BLaER1 (cell line): ENCODE measurements at regions not wholly inside any gene's neighbourhood (a gene's known extent, or its start where the extent isn't known, plus 50 kb on each side); places are given as distances from the start of the nearest gene placed in this dataset.

ENCODE experiments used
- H3K27ac ChIP-seq: shearing (Covaris generic); formaldehyde crosslinking; 2 replicates; pipeline ENCODE4 v1.8.1; 2022
- H3K27me3 ChIP-seq: shearing (Covaris generic); formaldehyde crosslinking; 2 replicates; pipeline ENCODE4 v1.8.1; 2022
- H3K36me3 ChIP-seq: shearing (Covaris generic); formaldehyde crosslinking; 2 replicates; pipeline ENCODE4 v1.8.1; 2022
- H3K4me1 ChIP-seq: shearing (Covaris generic); formaldehyde crosslinking; 2 replicates; pipeline ENCODE4 v1.8.1; 2022
- H3K4me2 ChIP-seq: shearing (Covaris generic); formaldehyde crosslinking; 2 replicates; pipeline ENCODE4 v1.8.1; 2022
- H3K4me3 ChIP-seq: shearing (Covaris generic); formaldehyde crosslinking; 2 replicates; pipeline ENCODE4 v1.8.1; 2022
- H3K9ac ChIP-seq: shearing (Covaris generic); formaldehyde crosslinking; 2 replicates; pipeline ENCODE4 v1.8.1; 2022
- H3K9me3 ChIP-seq: shearing (Covaris generic); formaldehyde crosslinking; 2 replicates; pipeline ENCODE4 v1.8.1; 2022
- H4K20me1 ChIP-seq: shearing (Covaris generic); formaldehyde crosslinking; 2 replicates; pipeline ENCODE4 v1.8.1; 2022
- Cebpa-rat ChIP-seq: shearing (Covaris generic); IDR thresholded peaks from 2 replicates; pipeline ENCODE4 v1.8.1; 2022

DNA sequence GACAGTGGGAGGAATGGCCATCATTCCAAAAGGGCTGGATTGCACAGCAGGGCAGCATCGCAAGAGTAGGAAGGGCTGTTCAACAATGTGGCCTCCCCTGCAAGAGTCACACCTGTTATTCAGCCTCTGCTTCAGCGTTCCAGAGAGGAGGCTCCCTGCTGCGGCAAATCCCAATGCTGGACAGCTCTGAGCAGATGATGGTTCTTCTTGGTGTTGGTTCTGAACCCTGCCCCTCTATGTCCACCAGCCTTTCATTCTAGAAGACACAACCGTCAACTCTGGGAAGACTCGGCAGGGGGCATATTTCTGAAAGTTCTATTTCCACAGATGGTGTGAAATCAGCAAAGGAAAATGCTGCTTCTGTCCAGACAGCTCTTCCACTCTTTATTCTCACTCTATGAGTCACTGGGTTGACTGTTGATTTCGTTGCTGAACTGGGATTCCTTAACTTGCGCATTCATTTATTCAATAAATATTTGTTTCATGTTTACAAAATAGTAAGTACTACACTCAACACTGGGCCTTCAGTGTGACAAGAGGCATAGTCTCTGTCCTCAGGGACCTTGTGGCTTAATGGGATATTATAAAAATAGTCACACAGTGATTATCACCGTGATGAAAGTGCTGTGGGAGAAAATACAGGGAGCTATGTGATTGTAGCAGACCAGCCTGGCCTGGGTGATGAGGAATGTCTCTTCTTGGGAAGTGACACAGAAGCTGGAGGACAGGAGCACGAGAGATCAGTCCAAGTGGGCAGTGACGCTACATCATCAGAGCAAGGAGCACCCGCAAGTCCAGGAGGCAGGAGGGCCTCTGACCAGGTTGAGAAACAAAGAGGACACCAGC, 260.3 kb downstream of the SIPA1L2 start:
- Histone ChIP-seq H3K4me1 (0 out of 2 replicates have a peak, but pooled peaks cover 6% of the 10 kb centered on the region), H3K27ac (no peak overlapping the region), H3K4me2 (no peak overlapping the region), H3K9ac (no peak overlapping the region), H4K20me1 (no peaks in the 10 kb centered on the region), H3K4me3 (no peak overlapping the region), H3K36me3 (no peaks in the 10 kb centered on the region), H3K9me3 (no peaks in the 10 kb centered on the region), H3K27me3 (no peaks in the 10 kb centered on the region)
- no peak for TF ChIP-seq Cebpa-rat

DNA sequence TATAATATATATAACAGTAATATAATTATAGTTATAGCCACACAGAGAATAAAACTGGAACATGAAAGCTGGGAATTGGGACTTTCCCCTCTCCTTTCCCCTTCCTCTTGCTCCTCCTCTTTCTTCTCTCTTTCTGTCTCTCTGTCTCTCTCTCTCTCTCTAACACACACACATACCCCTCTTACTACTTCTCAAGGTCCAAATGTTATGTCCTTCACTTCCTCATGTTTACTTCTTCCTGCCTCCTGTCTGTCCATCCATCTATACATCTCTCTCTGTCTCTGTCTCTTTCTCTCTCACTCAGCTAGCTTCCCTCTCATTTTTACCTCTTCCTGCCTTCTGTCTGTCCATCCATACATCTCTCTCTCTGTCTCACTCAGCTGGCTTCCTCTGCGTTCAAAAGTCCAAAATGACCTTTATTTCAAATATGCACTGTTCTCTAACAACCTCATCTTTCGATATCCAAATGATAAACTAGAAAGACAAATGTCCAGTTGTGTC, 261.1 kb downstream of the SIPA1L2 start:
- no peak for TF ChIP-seq Cebpa-rat
- H3K36me3 ChIP-seq: no peaks in the 10 kb centered on the region
- H3K9me3 ChIP-seq: no peaks in the 10 kb centered on the region
- no peaks in the 10 kb centered on the region for H4K20me1 ChIP-seq
- no peaks in the 10 kb centered on the region for H3K27me3 ChIP-seq
- no peak overlapping the region for H3K4me3 ChIP-seq
- H3K9ac ChIP-seq: no peak overlapping the region
- H3K4me2 ChIP-seq: no peak overlapping the region
- no peak overlapping the region for H3K27ac ChIP-seq
- H3K4me1 ChIP-seq: 0 out of 2 replicates have a peak, but pooled peaks cover 6% of the 10 kb centered on the region

DNA sequence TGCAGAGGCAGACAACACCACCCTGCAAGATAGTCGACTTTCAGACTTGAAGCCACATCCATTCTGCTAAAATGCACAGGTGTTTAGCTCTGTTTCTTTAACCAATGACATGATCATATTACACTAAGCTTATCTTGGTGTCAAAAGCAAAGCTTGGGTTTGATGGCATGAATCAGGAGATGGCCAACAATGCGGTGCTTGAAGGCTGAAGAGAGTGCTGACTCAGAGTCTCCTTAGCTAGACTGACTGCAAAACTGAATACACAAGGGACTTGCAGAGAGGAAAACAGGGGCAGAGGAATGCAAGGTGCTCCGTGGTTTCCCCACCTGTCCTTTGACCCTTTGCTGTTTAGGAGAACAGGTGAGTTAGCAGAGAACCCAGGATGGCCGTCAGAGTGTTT, 262.6 kb downstream of the SIPA1L2 start:
- no peak overlapping the region for H3K4me3 ChIP-seq
- no peak overlapping the region for H3K27ac ChIP-seq
- no peak for TF ChIP-seq Cebpa-rat
- H3K4me2 ChIP-seq: no peak overlapping the region
- no peaks in the 10 kb centered on the region for H3K27me3 ChIP-seq
- 0 out of 2 replicates have a peak, but pooled peaks cover 6% of the 10 kb centered on the region for H3K4me1 ChIP-seq
- no peaks in the 10 kb centered on the region for H3K9me3 ChIP-seq
- no peaks in the 10 kb centered on the region for H3K36me3 ChIP-seq
- H3K9ac ChIP-seq: no peak overlapping the region
- H4K20me1 ChIP-seq: no peaks in the 10 kb centered on the region

DNA sequence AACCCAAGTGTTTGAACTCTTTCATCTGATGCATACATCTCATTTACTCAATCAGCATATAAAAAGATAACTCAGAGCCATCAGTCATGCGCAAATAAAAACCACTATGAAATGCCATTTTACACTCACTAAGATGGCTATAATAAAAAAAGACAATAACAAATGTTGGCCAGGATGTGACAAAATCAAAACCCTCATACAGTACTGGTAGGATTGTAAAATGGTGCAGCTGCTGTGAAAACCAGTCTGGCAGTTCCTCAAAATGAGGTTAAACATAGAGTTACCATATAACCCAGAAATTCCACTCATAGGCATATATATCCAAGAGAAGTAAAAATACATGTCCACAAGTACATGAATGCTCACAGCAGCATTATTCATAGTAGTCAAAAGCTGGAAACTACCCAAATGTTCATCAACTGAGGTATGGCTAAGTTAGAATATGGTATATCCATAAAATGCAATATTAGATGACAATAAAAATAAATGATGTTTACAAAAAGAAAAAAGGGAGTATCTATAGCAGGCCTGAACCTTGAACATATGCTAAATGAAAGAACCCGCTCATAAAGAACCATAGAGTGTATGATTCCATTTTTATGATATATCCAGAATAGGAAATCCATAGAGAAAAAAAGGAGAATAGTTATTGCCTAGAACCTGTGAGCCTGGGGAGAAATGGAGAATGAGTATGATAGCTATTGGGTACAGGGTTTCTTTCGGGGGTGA, 265.1 kb downstream of the SIPA1L2 start:
- no peak for TF ChIP-seq Cebpa-rat
- Histone ChIP-seq H3K27me3 (no peaks in the 10 kb centered on the region), H4K20me1 (no peaks in the 10 kb centered on the region), H3K9ac (no peak overlapping the region), H3K9me3 (no peaks in the 10 kb centered on the region), H3K36me3 (no peaks in the 10 kb centered on the region), H3K4me3 (no peak overlapping the region), H3K4me2 (no peak overlapping the region), H3K27ac (no peak overlapping the region), H3K4me1 (0 out of 2 replicates have a peak, but pooled peaks cover 3% of the 10 kb centered on the region)

DNA sequence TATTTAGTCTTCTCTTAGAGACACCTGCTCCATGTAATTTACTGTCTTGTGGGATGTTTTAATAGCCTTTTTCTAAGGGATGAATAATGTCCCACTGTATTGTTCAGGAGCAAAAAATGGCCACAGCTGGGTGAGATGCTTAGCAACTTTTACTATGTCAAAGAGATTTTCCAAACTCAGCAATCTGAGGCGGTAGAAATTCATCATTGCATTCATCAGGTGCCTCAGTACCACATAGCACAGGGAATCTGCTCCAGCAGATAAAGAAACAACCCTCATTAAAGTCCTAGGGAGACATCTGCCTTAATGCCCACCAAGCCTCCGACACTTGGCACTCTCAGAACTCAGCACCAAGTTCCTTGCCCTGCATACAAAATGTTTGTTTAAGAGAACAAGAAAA, 266.9 kb downstream of the SIPA1L2 start:
- no peaks in the 10 kb centered on the region for H3K4me1 ChIP-seq
- H3K4me3 ChIP-seq: no peak overlapping the region
- H3K4me2 ChIP-seq: no peak overlapping the region
- no peaks in the 10 kb centered on the region for H3K27me3 ChIP-seq
- H4K20me1 ChIP-seq: no peaks in the 10 kb centered on the region
- H3K9ac ChIP-seq: no peak overlapping the region
- no peaks in the 10 kb centered on the region for H3K9me3 ChIP-seq
- H3K36me3 ChIP-seq: no peaks in the 10 kb centered on the region
- no peak for TF ChIP-seq Cebpa-rat
- H3K27ac ChIP-seq: no peak overlapping the region

DNA sequence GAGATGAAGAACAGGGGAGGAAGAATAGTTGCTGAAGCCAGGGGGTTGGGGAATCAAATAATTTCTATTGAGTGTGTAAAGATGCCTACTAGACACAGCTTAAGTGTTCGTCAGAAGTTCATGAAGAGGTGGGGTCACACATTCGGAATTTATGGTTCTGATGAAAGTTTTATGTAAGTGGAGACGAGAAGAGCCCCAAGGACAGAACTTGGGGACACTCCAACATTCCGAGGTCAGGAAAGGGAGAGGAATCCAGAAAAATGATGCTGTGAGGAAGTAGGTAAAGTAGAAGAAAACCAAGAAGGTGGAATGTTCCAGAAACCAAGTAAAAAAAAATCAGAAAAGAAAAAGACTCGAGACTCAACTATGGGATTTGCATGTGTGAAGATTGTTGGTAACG, 272.5 kb downstream of the SIPA1L2 start:
- Histone ChIP-seq H3K9ac (no peak overlapping the region), H3K4me3 (no peak overlapping the region), H3K27me3 (no peaks in the 10 kb centered on the region), H3K4me2 (no peak overlapping the region), H4K20me1 (no peaks in the 10 kb centered on the region), H3K4me1 (no peaks in the 10 kb centered on the region), H3K36me3 (no peaks in the 10 kb centered on the region), H3K27ac (no peak overlapping the region), H3K9me3 (no peaks in the 10 kb centered on the region)
- TF ChIP-seq Cebpa-rat: no peak

DNA sequence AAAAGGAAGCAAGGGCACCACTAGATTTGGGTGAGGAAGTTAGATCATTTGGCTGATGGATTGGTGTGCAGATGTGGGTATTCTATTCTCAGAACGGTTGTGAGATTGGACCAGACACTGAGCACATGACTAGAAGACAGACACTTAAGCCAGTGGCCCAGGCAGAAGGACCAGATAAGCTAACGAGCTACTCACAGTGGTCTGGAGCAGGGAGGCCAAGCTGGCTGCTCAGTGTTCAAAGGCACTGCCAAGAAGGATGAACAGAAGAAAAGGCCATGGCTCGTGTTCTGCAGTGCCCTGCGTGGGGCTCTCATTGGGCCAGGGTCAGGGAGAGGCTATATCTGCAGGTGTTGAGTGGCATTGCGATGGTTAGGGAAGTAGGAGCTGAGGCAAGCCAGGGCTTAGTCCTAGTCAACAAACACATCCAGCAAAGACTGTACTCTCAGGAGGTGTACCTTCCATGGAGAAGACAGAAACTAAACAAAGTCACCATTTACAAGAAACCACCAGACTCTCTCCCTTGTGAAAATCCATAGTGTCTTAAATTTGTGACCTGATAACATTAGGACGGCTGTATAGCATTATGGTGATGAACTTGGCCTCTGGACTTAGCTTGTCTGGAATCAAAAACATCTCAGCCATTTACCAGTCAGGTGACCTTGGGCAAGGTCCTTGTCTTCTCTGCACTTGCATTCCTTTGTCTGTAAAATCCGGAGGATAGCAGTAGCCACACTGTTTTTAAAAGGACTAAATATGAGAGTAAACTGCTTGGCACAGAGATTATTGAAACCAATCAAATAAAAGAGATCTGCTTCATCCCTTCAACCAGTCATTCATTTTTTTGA, 274.5 kb downstream of the SIPA1L2 start:
- H3K9me3 ChIP-seq: no peaks in the 10 kb centered on the region
- H4K20me1 ChIP-seq: no peaks in the 10 kb centered on the region
- H3K27me3 ChIP-seq: no peaks in the 10 kb centered on the region
- no peaks in the 10 kb centered on the region for H3K36me3 ChIP-seq
- no peak overlapping the region for H3K4me3 ChIP-seq
- H3K27ac ChIP-seq: no peak overlapping the region
- H3K4me1 ChIP-seq: no peaks in the 10 kb centered on the region
- no peak overlapping the region for H3K9ac ChIP-seq
- TF ChIP-seq Cebpa-rat: no peak
- H3K4me2 ChIP-seq: no peak overlapping the region

DNA sequence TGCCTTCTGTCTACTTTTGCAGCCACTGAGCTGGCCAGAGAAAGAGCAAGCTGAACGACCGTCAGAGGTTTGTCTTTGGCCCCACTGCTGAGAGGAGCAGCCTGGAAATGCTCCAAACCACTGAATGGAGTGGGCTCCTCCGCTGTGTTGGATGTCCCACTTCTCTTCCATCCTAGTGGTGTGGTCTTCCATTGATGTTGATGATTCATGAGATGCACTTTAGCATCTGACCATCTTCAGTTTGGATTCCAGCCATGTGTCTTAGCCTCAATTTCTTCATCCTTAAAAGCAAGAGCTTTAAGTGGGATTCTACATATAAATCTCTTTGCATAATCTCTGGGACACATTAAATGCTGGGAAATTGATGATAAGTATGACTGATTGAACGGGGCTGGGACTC, 276.9 kb downstream of the SIPA1L2 start:
- Histone ChIP-seq H4K20me1 (no peaks in the 10 kb centered on the region), H3K27me3 (no peaks in the 10 kb centered on the region), H3K36me3 (no peaks in the 10 kb centered on the region), H3K27ac (no peak overlapping the region), H3K9ac (no peak overlapping the region), H3K4me3 (no peak overlapping the region), H3K9me3 (no peaks in the 10 kb centered on the region), H3K4me2 (no peak overlapping the region), H3K4me1 (no peaks in the 10 kb centered on the region)
- TF ChIP-seq Cebpa-rat: no peak

DNA sequence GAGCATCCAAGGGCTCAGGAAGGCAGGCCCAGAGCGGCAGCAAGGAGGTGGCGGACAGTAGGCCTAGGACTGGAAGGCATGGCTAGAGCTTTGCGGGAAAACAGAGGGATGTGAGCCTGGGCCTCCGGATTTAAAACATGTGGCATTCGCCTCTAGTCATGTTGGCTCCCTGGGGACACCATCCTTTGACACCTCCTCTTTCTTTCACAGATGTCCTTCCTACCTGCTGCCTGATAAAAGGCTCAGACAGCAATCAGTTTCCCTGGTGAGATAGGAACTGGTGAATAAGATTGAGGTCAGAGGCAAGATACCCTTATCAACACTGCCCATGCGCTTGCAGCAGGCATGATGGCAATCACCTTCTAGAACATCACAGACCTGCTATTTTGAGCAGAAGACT, 277.6 kb downstream of the SIPA1L2 start:
- H3K27ac ChIP-seq: no peak overlapping the region
- no peak overlapping the region for H3K4me2 ChIP-seq
- no peaks in the 10 kb centered on the region for H3K36me3 ChIP-seq
- H3K9ac ChIP-seq: no peak overlapping the region
- no peaks in the 10 kb centered on the region for H3K9me3 ChIP-seq
- no peak for TF ChIP-seq Cebpa-rat
- no peaks in the 10 kb centered on the region for H3K4me1 ChIP-seq
- H3K4me3 ChIP-seq: no peak overlapping the region
- H4K20me1 ChIP-seq: no peaks in the 10 kb centered on the region
- H3K27me3 ChIP-seq: no peaks in the 10 kb centered on the region
